ENCODE measurements at regions not wholly inside any gene's neighbourhood (a gene's known extent, or its start where the extent isn't known, plus 50 kb on each side); places are given as distances from the start of the nearest gene placed in this dataset.
"Not testable (repeated sequence)": the region's sequence is repeated elsewhere in the genome, so short reads cannot be mapped to it uniquely, and the experiment has no call there.

DNA sequence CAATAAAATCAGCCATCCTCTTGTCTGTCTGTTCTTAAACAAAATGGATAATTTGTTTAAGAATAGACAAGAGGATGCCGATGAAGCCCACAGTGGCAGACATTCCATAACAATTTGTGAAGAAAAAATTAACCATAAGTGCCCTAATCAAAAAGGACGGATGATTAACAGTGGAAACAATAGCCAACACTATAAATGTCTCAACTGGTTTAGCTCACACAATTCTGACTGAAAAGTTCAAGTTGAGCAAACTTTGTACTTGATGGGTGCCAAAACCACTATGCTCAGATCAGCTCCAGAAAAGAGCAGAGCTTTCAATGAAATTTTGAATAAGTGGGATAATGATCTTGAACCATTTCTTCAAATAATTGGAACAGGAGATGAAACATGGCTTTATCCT, 202.2 kb upstream of the OR4E1 start:
- no peak for DNase-seq

DNA sequence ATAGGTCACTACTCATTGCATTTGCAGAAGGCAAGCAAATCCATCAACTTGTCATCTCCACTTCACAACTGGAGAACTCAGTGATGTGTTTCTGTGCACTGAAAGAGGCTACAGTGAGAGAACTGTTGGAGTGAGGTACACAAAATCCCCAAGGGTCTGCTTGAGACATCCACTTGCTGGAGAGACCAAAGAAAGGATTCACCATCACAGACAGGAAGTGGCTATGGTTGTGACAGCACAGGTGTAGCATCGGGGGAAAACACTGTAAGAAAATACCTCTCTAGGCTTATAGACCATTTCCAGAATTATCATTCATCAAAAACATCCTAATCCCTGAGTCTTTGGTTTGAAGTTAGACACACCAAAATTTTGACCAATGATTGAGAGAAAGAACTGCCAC, 201.3 kb upstream of the OR4E1 start:
- DNase-seq, result no peak

DNA sequence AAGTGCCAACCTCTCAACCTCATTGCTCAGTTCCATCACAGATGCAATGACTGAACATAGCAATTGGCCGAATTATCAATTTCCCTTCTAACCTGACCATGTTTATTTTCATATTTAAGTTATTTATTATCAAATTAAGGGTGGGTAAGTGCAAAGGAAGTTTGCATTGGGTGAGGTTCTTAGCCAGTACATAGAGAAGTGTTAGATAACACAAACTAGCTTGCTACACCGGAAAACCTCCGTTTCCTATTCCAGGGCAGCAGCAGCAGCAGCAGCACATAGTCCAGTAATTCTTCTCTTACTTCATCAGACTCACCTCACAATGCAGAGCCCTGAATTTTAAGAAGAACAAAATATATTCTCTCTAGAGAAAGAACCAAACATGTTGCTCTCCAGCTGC, 200.5 kb upstream of the OR4E1 start:
- no peak for DNase-seq

DNA sequence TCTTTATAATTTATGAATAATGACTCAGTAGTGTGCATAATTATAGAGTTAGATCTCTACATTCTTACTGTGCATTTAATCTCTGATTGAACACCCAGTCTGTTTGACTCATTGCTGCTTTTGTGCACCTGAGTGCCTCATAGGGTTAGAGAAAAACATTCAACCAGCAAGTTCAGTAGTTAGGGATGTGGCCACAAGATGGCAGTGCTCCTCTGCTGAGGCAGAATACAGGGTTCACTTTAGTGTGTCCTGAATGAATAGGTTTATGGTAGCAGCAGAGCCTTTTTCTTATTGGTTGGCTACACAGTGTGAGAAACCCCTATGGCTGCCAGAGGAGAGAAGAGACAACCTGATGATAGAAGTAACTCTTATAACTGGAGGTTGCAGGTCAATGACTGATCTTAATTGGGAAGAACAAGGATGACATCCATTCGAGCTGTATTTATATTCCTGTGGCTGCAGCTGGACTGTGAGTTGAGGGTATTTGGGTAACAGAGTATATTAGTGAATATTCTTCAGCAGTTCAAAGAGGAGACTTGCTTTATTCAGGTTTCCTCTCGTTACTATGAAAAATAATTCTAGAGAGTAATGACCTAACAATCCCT, 194.9 kb upstream of the OR4E1 start:
- DNase-seq, result peak; percentile 18

DNA sequence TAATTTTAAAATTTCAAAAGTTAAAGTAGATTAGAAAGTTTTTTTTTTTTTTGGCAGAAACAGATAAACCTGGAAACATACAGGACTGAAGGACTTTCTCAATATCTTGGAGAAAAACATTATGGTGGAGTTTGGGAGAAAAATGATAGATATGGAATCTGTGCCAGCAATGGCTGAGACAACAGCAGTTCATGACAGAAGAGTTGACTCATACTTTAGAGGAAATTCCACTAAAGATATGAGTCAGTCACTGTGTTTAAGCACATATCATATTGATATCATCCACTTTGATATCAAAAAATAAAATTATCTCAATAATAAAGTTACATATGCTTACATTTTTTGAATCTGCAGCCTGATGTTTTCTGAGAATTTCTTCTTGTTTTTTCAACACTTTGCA, 193.9 kb upstream of the OR4E1 start:
- peak; percentile 28 for DNase-seq

DNA sequence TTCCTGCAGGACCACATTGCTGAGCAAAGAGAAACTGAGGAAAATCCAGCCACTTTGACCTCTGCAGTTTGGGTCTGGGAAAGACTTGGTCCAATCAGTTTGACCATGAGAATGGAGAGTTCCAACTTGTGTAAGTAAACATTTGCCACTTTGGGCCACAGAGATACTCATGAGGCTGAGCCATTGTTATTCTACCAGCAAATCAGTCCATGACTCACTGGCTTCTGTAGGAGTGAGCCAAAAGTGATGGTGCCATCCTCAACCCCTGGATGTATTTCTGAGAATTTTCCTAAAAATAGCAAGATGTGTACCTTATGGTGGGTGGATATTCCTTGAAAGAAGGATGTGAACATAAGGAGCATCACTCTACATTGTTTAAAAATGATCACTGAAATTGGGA, 192.9 kb upstream of the OR4E1 start:
- DNase-seq, result no peak

DNA sequence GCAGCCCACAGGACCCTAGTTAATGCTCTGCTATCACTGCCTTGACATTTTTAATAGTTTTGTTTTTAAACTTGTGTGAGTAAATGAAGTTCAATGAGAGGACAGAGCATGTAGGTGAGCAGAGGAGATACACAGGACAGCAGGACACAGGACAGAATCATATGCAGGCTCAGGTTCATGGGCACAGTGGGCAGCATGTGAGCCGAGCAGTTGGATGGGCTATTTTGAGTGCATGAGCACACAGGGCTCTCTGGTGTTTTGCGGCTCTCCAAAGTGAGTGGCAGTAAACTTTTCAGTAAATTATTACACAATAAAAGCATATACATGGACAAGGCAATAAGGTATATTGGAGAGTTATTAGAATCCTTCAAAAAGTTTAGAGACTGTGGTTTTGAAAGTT, 189.7 kb upstream of the OR4E1 start:
- no peak for DNase-seq

DNA sequence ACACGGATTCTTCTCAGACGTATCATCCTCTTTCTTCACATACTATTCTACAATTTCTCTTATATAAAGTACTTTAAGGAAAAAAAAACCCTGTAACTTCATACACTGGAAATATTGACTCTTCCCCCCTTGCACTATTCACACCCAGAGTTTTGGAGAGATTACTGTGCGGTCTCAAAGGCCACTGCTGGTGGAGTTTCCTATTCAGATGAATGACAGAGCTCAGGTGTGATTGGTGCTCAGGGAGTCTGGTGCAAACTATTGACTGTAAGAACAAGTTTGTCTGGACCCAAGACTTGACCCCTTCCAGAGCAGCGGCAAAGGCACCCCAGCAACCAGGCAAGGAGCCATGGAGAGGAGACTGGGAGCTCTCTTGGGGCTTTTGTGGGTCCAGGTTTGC, 187.5 kb upstream of the OR4E1 start:
- DNase-seq, result no peak

DNA sequence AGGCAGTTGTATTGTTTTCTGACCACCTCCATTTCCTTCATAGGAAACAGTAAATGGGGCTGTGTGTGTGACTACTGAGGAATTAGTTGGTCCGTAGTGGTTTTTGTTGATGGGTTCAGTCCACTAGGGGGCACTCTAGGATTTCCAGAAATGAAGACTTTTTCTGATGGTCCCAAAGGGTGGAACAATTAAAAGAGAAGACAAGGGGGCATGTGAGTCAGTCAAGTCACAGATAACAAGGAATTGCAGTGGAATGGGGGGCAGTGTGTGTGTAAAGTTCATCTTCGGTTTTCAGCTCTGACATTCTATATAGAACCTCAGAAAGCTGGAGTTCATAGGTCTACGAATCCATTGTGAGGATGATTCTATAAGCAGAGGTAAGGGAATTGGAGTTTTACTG, 186.6 kb upstream of the OR4E1 start:
- DNase-seq, result no peak

DNA sequence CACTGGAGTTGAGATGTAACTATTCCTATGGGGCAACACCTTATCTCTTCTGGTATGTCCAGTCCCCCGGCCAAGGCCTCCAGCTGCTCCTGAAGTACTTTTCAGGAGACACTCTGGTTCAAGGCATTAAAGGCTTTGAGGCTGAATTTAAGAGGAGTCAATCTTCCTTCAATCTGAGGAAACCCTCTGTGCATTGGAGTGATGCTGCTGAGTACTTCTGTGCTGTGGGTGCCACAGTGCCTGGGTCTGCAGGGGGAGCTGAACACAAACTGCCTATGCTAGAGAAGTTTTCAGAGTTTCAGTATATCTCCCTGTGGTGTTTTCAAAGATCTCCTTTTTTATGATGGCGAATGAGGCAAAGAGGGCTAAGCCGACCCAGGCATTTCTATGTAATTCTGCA, 179.2 kb upstream of the OR4E1 start:
- DNase-seq, result no peak

DNA sequence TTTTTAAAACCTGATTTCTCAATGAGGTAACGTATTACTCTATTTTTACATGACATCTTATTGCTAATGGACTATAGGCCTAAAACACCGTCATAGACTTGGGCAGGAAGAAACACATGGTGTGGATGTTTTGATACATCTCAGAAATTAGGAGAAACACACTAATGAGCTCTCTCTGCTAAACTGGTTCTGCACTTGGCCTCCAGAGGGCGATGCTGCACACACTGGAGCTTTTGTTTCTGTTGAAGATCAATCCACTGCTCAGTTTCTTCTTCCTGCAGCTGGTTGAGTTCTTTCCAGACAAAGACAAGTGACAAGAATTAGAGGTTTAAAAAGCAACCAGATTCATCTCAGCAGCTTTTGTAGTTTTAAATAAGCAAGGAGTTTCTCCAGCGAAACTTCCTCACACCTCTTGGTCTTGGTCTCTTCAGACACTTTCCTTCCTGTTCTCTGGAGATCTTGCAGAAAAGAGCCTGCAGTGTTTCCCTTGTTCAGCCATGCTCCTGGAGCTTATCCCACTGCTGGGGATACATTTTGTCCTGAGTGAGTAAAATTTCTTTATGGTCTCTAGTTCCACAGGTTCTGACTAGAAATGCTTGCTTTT, 178.5 kb upstream of the OR4E1 start:
- DNase-seq, result peak; percentile 6

DNA sequence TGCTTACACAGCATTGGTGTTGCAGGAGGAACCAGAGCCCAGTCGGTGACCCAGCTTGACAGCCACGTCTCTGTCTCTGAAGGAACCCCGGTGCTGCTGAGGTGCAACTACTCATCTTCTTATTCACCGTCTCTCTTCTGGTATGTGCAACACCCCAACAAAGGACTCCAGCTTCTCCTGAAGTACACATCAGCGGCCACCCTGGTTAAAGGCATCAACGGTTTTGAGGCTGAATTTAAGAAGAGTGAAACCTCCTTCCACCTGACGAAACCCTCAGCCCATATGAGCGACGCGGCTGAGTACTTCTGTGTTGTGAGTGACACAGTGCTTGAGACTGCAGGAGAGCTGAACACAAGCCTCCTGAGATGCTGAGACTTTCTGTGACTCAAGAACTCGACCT, 173.3 kb upstream of the OR4E1 start:
- not testable (repeated sequence) for DNase-seq

DNA sequence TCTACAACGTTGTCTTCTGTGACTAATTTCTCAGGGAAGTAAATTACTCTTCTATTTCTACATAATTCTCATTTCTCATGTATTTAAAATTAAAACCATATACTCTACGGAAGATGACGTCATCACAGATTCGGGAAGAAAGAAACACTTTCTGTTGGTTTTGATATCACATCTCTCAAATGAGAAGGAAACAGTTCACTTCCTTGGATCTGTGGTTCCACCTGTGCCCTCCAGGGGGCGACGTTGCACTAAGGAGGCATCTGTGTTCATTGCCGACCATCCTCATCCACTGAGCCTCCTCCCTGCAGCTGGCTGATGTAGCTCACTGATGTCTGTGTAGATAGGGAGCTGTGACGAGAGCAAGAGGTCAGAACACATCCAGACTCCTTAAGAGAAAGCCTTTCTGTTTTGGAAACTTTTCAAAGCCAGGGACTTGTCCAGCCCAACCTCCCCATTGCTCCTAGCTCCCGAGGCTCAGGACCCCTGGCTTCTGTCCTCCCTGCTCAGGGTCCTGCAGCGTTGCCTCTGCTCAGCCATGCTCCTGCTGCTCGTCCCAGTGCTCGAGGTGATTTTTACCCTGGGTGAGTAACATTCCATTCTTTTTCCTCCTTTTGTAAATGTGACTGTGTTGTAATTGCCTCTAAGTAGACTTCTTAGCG, 172.7 kb upstream of the OR4E1 start:
- no peak for DNase-seq

DNA sequence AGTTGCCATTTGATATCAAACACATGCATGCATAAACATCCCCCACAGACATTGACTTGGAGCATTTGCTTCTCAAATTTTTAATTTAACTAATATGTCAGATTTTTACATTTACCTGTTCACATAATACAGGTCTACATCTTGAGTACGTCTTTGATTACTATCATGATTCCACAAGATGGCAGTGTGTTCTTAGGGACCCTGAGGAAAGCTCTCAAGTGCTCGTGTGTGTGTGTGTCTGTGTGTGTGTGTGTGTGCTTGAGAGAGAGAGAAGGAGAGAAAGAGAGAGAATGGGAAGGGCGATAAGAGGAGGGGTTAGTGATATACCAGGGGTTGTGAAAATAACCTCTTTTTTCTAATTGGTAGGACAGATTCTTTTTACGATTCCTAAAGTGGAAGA, 167.1 kb upstream of the OR4E1 start:
- no peak for DNase-seq

DNA sequence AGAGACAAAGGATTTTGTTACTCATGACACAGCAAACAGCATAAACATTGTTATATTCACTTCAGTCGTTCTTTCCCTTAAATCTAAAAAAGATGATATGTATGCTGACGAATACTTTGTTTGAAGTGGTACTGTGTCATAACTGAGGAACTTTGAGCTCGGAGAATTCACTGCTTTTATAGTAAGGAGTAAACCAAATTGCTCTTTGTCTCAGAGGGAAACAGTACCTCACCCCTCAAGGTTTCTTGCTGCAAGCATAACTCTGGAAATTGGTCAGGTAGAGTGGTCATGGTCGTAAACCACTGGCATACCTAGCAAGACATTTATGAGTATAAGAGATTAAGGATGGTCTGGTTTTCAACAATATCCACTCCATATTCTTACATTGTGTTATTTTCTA, 160.2 kb upstream of the OR4E1 start:
- DNase-seq, result no peak

DNA sequence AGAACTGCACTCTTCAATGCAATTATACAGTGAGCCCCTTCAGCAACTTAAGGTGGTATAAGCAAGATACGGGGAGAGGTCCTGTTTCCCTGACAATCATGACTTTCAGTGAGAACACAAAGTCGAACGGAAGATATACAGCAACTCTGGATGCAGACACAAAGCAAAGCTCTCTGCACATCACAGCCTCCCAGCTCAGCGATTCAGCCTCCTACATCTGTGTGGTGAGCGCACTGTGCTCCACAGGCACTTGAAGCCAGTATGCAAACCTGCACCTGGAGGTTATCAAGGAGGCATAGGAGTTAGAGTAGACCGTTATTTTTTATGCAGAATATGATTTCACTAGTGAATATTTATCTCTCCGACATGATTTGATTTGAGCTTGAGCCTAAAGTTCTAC, 152.2 kb upstream of the OR4E1 start:
- no peak for DNase-seq

DNA sequence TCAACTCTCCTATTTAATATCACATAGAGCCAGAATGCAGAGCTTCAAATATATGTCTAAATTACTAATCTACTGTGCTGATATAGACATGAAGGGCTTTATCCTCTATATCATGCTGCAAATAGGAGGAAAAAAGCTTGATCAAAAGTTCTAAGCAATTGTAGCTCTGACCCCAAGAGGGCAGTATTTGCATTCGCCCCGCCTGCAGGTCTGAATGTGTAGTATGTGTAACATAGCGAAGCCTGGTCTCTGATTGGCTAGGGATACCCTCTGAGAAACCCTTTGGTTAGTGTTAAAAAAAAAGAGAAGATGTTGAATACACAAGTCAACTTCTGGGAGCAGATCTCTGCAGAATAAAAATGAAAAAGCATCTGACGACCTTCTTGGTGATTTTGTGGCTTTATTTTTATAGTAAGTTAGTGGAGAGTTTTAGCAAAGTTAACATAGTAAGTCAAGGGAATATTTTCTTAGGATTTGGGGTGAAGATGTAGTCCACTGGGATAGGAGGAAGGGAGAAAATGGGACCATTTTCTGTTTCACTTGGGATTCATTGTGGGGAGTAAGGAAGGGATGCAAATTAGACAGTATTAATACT, 151.6 kb upstream of the OR4E1 start:
- no peak for DNase-seq

DNA sequence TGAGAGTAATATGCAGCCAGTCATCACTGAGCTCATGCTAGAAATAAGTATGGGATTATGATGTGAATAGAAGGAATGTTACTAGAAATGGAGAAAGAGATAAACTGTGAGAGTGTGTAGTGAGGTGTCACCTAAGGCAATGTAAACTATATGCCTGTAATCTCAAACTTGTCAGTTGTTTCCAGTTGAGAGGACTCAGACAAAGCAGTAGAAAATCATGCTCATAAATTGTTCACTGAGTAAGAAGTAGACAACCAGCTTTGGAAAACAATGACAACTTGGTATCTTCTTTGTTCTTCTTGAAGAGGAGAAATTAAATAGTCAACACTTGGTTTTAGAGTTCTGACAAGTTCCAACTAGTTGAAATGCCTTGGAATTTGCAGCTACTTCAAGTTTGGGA, 148.5 kb upstream of the OR4E1 start:
- no peak for DNase-seq

DNA sequence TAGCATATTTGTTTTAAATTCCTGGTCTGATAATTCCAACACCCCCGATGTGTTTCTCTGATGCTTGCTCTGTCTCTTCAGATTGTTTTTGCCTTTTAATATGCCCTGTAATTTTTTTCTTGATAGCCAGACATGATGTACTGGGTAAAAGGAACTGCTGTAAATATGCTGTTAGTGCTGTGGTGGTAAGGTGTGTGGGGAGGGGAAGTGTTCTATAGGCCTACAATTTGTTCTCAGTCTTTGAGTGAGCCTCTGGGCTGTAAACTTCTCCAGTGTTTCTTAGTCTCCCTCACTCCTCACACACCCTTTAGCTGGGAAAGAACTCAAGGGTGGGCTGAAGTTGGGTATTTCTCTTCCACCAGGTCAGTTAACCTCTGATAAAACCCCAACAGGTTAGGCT, 147.0 kb upstream of the OR4E1 start:
- DNase-seq, result no peak

DNA sequence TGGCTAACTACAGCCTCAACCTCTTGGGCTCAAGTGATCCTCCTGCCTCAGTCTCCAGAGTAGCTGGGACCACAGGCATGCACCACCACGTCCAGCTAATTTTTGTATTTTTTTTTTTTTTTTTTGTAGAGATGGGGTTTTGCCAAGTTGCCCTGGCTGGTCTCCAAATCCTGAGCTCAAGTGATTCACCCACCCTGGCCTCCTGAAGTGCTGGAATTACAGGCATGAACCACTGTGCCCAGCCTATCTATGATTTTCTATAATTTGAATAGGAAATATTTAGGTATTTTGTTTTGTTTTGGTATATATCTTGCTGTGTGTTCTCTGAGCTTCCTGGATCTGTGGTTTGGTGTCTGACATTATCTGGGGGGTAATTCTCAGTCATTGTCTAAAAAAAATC, 146.3 kb upstream of the OR4E1 start:
- not testable (repeated sequence) for DNase-seq

DNA sequence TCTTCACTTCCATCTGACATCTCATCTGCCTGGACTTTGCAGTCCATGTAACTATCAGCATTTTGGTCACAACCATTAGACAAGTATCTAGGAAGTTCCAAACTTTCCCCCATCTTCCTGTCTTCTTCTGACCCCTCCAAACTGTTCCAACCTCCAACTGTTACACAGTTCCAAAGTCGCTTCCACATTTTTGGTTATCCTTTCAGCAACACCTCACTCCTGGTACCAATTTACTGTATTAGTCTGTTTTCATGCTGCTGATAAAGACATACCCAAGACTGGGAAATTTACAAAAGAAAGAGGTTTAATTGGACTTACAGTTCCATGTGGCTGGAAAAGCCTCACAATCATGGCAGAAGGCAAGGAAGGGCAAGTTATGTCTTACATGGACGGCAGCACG, 143.4 kb upstream of the OR4E1 start:
- DNase-seq, result not testable (repeated sequence)

DNA sequence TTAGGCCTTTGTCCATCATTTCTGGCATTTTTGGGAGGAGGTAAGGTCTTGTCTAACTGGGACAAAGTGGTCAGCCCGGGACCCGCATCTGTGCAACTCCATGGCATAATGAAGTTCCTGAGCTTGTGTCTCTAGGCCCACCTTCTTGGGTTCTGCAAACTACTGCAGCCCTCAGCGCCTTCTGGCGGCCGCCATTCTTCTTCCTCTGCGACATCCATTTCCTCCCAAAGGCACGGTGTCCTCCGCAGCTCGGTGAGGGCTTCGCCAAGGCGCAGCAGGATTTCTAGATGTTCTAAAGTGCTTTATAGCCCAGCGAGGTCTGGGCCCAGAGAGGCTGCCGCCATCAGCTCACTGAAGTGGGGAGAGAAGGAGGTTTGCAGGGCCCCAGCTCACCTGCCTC, 134.4 kb upstream of the OR4E1 start:
- DNase-seq, result no peak

DNA sequence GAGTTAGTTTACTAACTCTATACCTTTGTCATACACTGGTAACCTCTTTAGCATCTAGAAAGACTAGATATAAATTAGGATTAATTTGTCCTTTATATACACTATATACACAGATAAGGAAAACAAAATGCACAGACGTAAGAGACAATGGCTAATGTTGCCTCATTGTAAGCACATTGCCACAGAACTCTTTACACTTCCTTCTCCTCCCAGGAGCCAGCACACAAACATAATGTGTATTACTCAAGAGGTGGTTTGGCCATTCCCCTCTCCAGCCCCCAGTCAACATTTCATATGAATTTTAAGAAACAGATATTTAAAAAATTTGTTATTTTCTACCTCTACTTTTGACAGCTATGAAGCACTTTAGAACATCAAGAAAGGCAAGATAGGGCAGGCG, 131.4 kb upstream of the OR4E1 start:
- no peak for DNase-seq

DNA sequence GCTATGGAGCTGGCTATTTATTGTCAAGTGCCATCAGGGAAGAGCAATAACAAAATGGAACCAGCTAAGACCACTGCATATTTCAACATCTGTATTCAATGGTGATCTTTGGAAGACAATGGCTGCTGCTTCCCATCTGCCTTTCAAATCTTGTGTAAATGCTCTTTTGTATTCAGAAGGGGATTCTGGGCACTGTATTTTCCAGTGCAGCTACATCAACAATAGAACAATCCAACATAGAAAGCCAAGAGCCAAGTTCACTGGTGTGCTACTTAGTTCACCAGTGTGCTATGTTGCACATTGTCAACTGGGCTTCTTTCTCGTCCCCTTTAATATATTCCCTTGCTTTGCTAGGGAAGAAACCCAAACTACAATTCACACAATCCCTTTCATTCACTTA, 128.8 kb upstream of the OR4E1 start:
- no peak for DNase-seq

All from fibroblast of skin of abdomen (primary cell).